Peyer's patch (tissue), 4 donors: ENCODE measurements at regions not wholly inside any gene's neighbourhood (a gene's known extent, or its start where the extent isn't known, plus 50 kb on each side); places are given as distances from the start of the nearest gene placed in this dataset.

Experiments used
- POLR2A ChIP-seq, 2 donors: fragments of 450-650 bp; IDR thresholded peaks; one replicate each; pipeline ENCODE4 v1.5.1; 2017; ENCODE audit warnings: antibody characterized with exemption in 2 of 2, mild to moderate bottlenecking in 2 of 2, moderate library complexity in 2 of 2
- TF ChIP-seq, protein P1 (sequence below), 6 experiments: fragments of 450-650 bp in 4 of 6; fragments of 200-600 bp in 2 of 6; sonication (generic) in 1 of 6; IDR thresholded peaks; one replicate each; pipeline ENCODE4 v1.5.1; 2017 to 2019; ENCODE audit warnings: antibody characterized with exemption in 6 of 6, mild to moderate bottlenecking in 3 of 6, moderate library complexity in 1 of 6

DNA sequence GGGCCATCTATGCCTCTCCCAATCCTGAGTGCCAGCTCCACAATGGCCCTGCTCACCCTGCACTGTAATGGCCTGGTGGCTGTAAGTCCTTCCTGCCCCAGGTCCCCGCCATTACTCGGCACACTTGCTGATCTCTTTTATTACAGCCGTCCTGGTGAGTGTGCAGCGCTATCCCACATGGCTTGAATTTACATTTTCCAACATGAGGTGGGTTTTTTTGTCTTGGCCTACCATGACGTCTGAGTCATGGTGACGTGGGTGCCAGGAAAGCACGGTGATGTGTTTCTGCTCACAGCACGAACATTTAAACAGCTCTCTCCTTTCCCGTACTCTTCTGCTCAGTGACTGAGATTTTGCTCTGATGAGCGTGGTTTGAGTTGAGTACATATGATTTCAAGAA, 55.2 kb upstream of the FOXF1 start:
- no peak for TF ChIP-seq POLR2A (IDR thresholded peaks at IDR 0.05)
- TF ChIP-seq, protein P1, sequence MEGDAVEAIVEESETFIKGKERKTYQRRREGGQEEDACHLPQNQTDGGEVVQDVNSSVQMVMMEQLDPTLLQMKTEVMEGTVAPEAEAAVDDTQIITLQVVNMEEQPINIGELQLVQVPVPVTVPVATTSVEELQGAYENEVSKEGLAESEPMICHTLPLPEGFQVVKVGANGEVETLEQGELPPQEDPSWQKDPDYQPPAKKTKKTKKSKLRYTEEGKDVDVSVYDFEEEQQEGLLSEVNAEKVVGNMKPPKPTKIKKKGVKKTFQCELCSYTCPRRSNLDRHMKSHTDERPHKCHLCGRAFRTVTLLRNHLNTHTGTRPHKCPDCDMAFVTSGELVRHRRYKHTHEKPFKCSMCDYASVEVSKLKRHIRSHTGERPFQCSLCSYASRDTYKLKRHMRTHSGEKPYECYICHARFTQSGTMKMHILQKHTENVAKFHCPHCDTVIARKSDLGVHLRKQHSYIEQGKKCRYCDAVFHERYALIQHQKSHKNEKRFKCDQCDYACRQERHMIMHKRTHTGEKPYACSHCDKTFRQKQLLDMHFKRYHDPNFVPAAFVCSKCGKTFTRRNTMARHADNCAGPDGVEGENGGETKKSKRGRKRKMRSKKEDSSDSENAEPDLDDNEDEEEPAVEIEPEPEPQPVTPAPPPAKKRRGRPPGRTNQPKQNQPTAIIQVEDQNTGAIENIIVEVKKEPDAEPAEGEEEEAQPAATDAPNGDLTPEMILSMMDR (IDR thresholded peaks at IDR 0.05), result no peak
